ENCODE measurements at regions not wholly inside any gene's neighbourhood (a gene's known extent, or its start where the extent isn't known, plus 50 kb on each side); places are given as distances from the start of the nearest gene placed in this dataset.

DNA sequence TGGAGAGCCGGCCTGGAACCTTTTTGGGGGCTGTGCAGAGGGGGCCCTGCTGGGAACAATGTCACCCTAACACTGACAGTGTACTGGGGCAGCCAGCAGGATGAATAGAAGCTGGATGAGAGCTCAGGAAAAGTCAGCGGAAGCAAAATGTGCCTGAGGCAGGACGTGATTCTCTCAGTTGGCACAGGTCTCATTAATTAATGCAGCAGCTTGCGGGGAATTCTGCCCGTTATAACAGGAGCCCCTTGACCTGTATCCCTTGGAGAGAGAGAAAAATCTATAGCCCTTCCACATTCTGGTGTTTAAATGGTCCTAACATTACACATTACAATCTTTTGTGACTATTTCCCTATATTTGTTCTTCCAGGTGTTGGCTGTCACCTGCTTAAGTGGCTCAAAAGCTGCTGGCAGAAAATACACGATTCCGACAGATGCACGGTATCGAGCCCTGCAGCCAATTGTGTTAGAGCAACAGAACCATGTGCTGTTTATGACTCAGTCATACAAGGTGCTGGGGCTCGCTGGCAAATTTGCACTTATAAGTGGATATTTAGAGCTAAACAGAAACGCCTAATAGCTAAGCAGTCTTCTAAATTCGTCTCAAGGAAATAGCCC, 854.7 kb downstream of the AACS start:
- ATAC-seq = no peak
- Mint-ChIP-seq H3K36me3 (peaks cover 66% of the 10 kb centered on the region), H3K27me3 (ENCODE audit: low read depth) (peaks cover 4% of the 10 kb centered on the region; the same call in 1 of the 2 replicates), H3K27ac (no peak overlapping the region), H3K4me1 (no peaks in the 10 kb centered on the region), H3K9me3 (peaks cover 77% of the 10 kb centered on the region), H3K4me3 (no peak overlapping the region)
- POLR2A ChIA-PET = no interaction called here
- CTCF ChIA-PET = no interaction called here
- TF ChIP-seq, protein P1, sequence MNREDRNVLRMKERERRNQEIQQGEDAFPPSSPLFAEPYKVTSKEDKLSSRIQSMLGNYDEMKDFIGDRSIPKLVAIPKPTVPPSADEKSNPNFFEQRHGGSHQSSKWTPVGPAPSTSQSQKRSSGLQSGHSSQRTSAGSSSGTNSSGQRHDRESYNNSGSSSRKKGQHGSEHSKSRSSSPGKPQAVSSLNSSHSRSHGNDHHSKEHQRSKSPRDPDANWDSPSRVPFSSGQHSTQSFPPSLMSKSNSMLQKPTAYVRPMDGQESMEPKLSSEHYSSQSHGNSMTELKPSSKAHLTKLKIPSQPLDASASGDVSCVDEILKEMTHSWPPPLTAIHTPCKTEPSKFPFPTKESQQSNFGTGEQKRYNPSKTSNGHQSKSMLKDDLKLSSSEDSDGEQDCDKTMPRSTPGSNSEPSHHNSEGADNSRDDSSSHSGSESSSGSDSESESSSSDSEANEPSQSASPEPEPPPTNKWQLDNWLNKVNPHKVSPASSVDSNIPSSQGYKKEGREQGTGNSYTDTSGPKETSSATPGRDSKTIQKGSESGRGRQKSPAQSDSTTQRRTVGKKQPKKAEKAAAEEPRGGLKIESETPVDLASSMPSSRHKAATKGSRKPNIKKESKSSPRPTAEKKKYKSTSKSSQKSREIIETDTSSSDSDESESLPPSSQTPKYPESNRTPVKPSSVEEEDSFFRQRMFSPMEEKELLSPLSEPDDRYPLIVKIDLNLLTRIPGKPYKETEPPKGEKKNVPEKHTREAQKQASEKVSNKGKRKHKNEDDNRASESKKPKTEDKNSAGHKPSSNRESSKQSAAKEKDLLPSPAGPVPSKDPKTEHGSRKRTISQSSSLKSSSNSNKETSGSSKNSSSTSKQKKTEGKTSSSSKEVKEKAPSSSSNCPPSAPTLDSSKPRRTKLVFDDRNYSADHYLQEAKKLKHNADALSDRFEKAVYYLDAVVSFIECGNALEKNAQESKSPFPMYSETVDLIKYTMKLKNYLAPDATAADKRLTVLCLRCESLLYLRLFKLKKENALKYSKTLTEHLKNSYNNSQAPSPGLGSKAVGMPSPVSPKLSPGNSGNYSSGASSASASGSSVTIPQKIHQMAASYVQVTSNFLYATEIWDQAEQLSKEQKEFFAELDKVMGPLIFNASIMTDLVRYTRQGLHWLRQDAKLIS (CRISPR knock-in tag; IDR thresholded peaks at IDR 0.05; ENCODE audit: borderline replicate concordance) = no peak
- TF ChIP-seq KAT7 (CRISPR knock-in tag; IDR thresholded peaks at IDR 0.05; ENCODE audit: borderline replicate concordance) (no peak), FOXK1 (CRISPR knock-in tag; IDR thresholded peaks at IDR 0.05) (no peak), ETV6 (CRISPR knock-in tag; IDR thresholded peaks at IDR 0.05) (no peak), TCF7 (CRISPR knock-in tag; IDR thresholded peaks at IDR 0.05; ENCODE audit: low read depth) (no peak), CREM (CRISPR knock-in tag; IDR thresholded peaks at IDR 0.05) (no peak), OVOL2 (CRISPR knock-in tag; IDR thresholded peaks at IDR 0.05; ENCODE audit: borderline replicate concordance) (no peak), NR2C2 (CRISPR knock-in tag; IDR thresholded peaks at IDR 0.05) (no peak), TEAD1 (CRISPR knock-in tag; IDR thresholded peaks at IDR 0.05) (no peak)
- TF ChIP-seq, protein P2, sequence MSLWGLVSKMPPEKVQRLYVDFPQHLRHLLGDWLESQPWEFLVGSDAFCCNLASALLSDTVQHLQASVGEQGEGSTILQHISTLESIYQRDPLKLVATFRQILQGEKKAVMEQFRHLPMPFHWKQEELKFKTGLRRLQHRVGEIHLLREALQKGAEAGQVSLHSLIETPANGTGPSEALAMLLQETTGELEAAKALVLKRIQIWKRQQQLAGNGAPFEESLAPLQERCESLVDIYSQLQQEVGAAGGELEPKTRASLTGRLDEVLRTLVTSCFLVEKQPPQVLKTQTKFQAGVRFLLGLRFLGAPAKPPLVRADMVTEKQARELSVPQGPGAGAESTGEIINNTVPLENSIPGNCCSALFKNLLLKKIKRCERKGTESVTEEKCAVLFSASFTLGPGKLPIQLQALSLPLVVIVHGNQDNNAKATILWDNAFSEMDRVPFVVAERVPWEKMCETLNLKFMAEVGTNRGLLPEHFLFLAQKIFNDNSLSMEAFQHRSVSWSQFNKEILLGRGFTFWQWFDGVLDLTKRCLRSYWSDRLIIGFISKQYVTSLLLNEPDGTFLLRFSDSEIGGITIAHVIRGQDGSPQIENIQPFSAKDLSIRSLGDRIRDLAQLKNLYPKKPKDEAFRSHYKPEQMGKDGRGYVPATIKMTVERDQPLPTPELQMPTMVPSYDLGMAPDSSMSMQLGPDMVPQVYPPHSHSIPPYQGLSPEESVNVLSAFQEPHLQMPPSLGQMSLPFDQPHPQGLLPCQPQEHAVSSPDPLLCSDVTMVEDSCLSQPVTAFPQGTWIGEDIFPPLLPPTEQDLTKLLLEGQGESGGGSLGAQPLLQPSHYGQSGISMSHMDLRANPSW (CRISPR knock-in tag; conservative IDR thresholded peaks at IDR 0.05; ENCODE audit: low read depth) = no peak
- no peak for DNase-seq (ENCODE audit: low spot score)

DNA sequence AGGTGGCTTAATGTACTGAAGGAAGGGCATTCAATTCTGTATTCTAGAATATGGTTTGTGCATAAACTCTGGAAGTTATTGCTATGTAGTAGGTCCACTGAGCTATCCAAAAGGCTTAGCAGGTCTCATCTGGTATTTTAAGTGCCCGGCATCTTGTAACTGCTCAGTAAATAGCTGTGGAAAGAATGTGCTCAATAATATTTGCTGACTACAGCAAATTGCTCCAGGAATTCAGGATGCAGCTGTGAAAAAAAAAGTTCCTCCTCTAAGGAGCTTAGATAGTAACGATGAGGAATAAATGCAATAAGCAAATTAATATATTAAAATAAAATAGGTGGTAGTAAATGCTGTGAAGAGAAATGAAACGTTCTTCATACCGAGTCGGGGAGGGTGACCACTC, 857.1 kb downstream of the AACS start:
- H3K4me1 Mint-ChIP-seq = no peaks in the 10 kb centered on the region
- H3K9me3 Mint-ChIP-seq = peaks cover 73% of the 10 kb centered on the region
- ChIA-PET CTCF (no interaction called here), POLR2A (no interaction called here)
- no peak for DNase-seq (ENCODE audit: low spot score)
- TF ChIP-seq ZNF416 (CRISPR knock-in tag; IDR thresholded peaks at IDR 0.05) = no peak
- no peak for TF ChIP-seq ZNF121 (CRISPR knock-in tag; IDR thresholded peaks at IDR 0.05)
- no peak for ATAC-seq
- peaks cover 60% of the 10 kb centered on the region for H3K36me3 Mint-ChIP-seq
- H3K27me3 Mint-ChIP-seq (ENCODE audit: low read depth) = peaks cover 4% of the 10 kb centered on the region; the same call in 1 of the 2 replicates
- H3K27ac Mint-ChIP-seq = no peak overlapping the region
- no peak overlapping the region for H3K4me3 Mint-ChIP-seq

DNA sequence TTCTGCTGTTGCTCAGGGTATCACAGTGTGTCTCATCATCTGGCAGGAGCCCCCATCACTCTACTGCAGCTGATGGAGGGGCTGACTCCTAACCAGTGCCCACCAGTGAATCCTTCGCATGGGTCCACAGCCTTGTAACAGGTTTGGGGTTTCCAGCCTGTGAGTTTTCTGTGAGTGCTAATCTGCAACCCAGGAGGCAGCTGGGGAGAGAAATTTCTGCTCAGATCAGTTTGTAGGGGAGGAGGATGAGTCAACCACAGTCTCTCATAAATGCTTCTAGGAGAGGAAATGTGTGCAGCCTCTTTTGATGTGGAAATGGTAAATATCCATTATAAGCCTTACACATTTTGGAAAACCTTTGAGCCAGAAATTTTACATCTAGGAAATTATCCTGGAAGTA, 871.3 kb downstream of the AACS start:
- no peak overlapping the region for H3K27ac Mint-ChIP-seq
- peaks cover 7% of the 10 kb centered on the region for H3K27me3 Mint-ChIP-seq (ENCODE audit: low read depth)
- no peak overlapping the region for H3K4me3 Mint-ChIP-seq
- CTCF ChIA-PET = no interaction called here
- H3K36me3 Mint-ChIP-seq = peaks cover 67% of the 10 kb centered on the region
- no peak for ATAC-seq
- peaks cover 83% of the 10 kb centered on the region for H3K9me3 Mint-ChIP-seq
- H3K4me1 Mint-ChIP-seq = no peaks in the 10 kb centered on the region
- TF ChIP-seq, protein P3, sequence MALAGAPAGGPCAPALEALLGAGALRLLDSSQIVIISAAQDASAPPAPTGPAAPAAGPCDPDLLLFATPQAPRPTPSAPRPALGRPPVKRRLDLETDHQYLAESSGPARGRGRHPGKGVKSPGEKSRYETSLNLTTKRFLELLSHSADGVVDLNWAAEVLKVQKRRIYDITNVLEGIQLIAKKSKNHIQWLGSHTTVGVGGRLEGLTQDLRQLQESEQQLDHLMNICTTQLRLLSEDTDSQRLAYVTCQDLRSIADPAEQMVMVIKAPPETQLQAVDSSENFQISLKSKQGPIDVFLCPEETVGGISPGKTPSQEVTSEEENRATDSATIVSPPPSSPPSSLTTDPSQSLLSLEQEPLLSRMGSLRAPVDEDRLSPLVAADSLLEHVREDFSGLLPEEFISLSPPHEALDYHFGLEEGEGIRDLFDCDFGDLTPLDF (CRISPR knock-in tag; IDR thresholded peaks at IDR 0.05) = no peak
- TF ChIP-seq, protein P4, sequence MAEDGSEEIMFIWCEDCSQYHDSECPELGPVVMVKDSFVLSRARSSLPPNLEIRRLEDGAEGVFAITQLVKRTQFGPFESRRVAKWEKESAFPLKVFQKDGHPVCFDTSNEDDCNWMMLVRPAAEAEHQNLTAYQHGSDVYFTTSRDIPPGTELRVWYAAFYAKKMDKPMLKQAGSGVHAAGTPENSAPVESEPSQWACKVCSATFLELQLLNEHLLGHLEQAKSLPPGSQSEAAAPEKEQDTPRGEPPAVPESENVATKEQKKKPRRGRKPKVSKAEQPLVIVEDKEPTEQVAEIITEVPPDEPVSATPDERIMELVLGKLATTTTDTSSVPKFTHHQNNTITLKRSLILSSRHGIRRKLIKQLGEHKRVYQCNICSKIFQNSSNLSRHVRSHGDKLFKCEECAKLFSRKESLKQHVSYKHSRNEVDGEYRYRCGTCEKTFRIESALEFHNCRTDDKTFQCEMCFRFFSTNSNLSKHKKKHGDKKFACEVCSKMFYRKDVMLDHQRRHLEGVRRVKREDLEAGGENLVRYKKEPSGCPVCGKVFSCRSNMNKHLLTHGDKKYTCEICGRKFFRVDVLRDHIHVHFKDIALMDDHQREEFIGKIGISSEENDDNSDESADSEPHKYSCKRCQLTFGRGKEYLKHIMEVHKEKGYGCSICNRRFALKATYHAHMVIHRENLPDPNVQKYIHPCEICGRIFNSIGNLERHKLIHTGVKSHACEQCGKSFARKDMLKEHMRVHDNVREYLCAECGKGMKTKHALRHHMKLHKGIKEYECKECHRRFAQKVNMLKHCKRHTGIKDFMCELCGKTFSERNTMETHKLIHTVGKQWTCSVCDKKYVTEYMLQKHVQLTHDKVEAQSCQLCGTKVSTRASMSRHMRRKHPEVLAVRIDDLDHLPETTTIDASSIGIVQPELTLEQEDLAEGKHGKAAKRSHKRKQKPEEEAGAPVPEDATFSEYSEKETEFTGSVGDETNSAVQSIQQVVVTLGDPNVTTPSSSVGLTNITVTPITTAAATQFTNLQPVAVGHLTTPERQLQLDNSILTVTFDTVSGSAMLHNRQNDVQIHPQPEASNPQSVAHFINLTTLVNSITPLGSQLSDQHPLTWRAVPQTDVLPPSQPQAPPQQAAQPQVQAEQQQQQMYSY (CRISPR knock-in tag; IDR thresholded peaks at IDR 0.05) = no peak
- TF ChIP-seq FOXJ3 (CRISPR knock-in tag; IDR thresholded peaks at IDR 0.05; ENCODE audit: borderline replicate concordance) (no peak), ETV6 (CRISPR knock-in tag; IDR thresholded peaks at IDR 0.05) (no peak)
- TF ChIP-seq, protein P5, sequence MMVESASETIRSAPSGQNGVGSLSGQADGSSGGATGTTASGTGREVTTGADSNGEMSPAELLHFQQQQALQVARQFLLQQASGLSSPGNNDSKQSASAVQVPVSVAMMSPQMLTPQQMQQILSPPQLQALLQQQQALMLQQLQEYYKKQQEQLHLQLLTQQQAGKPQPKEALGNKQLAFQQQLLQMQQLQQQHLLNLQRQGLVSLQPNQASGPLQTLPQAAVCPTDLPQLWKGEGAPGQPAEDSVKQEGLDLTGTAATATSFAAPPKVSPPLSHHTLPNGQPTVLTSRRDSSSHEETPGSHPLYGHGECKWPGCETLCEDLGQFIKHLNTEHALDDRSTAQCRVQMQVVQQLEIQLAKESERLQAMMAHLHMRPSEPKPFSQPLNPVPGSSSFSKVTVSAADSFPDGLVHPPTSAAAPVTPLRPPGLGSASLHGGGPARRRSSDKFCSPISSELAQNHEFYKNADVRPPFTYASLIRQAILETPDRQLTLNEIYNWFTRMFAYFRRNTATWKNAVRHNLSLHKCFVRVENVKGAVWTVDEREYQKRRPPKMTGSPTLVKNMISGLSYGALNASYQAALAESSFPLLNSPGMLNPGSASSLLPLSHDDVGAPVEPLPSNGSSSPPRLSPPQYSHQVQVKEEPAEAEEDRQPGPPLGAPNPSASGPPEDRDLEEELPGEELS (CRISPR knock-in tag; IDR thresholded peaks at IDR 0.05) = no peak
- TF ChIP-seq, protein P6, sequence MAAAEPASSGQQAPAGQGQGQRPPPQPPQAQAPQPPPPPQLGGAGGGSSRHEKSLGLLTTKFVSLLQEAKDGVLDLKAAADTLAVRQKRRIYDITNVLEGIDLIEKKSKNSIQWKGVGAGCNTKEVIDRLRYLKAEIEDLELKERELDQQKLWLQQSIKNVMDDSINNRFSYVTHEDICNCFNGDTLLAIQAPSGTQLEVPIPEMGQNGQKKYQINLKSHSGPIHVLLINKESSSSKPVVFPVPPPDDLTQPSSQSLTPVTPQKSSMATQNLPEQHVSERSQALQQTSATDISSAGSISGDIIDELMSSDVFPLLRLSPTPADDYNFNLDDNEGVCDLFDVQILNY (CRISPR knock-in tag; IDR thresholded peaks at IDR 0.05) = no peak
- POLR2A ChIA-PET = no interaction called here
- no peak for DNase-seq (ENCODE audit: low spot score)
